ENCODE measurements at regions not wholly inside any gene's neighbourhood (a gene's known extent, or its start where the extent isn't known, plus 50 kb on each side); places are given as distances from the start of the nearest gene placed in this dataset.
"Not testable (repeated sequence)": the region's sequence is repeated elsewhere in the genome, so short reads cannot be mapped to it uniquely, and the experiment has no call there.

DNA sequence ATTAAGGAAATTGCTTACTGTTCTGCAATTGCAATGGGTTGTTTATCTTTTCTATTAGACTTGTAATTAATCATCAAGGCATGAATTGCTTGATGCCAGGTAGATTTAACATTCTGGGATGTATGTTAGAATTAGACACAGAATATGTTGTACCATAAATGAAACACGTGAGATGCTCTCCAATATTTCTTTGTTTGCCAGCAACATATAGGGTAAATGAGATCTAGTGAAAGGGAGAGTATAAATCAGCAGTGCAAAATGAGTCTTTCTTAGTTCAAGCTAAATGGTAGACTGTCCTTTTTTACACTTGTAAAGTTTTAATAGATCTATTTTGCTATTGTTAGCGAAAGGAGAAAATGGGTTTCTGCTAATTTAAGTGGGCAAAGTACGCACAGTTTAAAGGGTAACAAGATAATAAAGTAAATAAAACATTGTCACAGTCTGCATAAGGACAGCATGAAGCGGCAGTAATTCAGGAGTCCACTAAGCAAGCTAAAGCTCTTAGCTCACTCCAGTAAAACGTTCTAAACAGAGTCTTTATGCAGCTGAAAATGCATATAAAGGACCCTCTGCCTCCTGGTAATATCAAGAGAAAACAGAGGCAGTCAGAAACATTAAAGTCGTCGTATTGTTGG, 1137.1 kb downstream of the OLFM4 start:
- no peak for DNase-seq (ENCODE audit: low spot score)

DNA sequence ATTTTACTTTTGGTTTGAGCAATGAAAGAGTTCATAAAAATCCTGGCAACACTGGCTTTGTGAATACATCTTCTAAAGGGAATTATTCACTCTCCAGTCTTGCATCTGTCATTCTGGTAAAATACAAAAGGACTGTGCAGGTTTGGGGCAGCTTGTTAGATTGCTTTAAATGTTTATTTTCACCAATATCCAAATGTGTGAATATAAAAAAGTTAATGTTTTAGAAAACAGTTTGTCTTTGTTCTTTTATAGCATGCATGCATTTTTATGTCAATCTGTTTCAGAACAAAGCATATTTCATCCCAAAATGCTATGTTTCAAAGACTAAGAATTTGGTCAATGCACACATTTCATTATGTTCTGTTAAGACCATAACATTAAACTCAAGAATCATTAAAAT, 1145.4 kb downstream of the OLFM4 start:
- no peak for DNase-seq (ENCODE audit: low spot score)

DNA sequence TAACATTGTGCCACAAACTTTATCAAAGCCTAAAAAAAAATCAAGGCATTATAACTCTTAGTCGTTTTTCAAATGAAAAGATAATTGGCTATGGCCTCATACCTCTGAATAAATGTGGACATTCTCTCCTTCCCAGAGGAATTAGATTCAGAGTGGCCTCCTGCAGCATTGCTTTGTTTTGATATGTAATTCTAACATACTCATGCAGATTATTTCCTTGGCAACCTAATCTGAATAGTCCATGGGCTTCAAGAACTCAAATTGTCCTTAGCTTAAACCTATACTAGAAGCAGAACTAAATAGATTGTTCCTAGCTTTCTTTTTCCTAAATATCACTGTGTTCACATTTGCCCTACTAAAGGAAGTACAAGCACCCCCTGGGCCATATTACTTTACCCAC, 1146.9 kb downstream of the OLFM4 start:
- DNase-seq (ENCODE audit: low spot score) = no peak

DNA sequence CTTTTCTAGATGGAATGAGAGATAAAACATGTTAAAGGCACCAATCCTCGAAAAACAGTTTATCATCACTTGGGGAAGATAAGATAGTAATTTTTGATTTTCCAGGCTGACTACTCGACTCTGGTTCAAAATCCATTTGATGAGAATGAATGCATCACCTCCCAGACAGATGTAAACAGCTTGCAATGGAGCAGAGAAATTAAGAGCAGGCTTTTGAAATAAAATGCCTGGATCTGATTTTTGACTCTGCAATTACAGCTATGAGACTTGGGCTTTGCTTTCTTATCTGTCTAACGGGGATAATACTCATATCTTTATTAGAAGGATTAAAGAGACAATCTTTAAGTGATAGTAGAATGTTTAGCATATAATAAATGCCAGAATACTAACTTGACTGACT, 1148.9 kb downstream of the OLFM4 start:
- DNase-seq (ENCODE audit: low spot score) = no peak

DNA sequence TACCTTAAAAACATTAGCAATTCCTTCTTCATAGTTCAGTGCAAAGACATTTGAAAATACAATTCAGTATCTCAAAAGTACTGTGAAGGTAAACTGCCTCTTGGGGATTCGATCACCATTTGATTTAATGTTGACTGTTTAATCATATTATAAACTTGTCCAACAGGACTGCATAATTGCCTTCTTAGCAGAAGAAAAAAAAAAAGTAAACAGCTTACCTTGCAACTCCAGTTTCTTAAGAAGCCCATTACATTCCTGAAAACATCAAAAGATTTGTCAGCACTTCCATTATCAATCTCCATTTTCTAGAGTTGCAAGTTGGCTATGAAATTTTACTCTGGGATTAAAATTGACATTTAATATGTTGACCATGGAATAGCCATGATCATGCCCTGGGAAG, 1154.6 kb downstream of the OLFM4 start:
- DNase-seq (ENCODE audit: low spot score) = no peak

DNA sequence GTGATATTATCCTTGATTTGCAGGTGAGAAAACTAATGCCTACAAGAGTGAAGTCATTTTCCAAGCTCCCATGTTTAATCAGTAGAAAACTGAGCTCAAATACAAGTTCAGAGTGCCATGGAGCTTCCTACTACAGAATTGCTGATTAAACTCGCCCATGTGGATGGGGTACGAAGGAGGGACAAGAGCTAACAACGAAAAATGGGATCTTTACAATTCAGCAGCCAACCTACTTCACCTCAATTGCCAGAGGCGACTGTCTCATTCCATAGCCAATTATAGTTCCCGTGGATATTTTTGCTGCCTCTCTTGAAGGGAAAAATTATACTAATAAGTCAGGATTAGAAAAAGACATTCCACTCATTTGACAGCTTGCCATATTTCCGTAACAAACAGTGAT, 1155.1 kb downstream of the OLFM4 start:
- DNase-seq (ENCODE audit: low spot score) = no peak

DNA sequence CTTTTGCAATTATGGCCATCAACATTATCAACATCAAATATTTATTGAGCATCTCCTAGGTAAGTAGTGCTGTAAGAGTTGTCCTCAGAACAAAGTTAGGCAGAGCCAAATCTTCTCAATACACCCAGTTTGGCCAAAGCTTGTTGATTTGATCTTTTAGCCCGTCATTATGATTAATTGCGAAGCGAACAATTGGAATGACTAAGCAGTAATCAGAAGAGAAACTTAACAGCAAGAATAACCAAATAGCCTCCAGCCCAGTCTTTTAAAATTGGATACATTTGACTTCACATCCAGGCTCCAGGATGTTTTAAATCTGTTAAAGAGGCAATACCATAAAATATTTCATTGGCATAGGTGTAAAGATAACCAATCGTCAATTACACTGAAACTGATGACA, 1156.0 kb downstream of the OLFM4 start:
- DNase-seq (ENCODE audit: low spot score) = no peak

DNA sequence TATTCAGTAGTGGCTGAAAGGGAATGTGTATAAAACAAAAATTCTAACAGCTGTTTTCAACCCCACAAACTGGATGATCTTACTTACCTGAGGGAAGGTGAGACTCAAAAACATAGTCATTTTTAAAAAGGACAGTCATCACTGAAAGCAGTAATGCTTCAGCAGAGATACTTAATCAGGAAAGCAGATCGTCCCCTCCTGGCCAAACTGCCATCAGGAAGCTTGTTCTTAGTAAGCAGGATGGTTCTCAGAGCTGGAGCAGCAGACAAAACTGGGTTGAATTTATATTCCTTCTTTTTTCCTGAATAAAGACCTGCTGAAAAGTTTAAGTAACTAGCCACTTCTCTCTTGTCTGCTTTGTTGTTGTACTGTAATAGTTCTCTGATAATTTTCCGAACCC, 1156.5 kb downstream of the OLFM4 start:
- DNase-seq (ENCODE audit: low spot score) = no peak

DNA sequence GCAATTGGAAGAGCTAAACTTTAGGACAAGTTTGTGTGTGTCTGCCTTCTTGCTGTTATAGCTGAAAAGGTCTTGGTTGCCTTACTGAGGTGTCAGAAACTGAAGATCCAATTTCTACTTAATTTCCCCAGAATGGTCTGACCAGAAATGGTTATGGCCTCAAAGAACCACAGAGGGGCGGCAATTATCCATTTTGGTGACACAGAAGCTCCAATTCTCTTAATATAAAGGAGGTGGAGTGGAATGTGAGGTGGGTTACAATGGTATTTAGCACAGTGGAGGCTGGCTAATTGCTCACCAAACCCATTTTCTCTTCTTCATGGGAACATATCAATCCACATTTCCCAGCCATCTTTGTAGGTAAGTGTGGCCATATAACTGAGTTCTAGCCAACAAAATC, 1157.2 kb downstream of the OLFM4 start:
- no peak for DNase-seq (ENCODE audit: low spot score)

DNA sequence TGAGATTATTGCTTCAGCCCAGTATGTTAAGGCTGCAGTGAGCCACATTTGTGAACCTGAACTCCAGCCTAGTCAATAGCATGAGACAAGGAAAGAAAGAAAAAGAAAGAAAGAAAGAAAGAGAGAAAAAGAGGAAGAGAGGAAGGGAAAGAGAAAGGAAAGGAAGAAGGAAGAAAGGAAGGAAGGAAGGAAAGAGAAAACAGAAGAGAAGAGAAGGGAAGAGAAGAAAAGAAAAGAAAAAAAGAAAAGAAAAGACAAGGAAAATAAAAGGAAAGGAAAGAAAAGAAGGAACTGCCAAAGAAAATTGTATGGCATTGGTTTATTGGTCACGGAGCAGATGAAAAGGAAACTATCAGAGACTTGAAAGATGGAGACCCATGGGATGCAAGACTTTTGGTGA, 1158.8 kb downstream of the OLFM4 start:
- DNase-seq (ENCODE audit: low spot score) = no peak

DNA sequence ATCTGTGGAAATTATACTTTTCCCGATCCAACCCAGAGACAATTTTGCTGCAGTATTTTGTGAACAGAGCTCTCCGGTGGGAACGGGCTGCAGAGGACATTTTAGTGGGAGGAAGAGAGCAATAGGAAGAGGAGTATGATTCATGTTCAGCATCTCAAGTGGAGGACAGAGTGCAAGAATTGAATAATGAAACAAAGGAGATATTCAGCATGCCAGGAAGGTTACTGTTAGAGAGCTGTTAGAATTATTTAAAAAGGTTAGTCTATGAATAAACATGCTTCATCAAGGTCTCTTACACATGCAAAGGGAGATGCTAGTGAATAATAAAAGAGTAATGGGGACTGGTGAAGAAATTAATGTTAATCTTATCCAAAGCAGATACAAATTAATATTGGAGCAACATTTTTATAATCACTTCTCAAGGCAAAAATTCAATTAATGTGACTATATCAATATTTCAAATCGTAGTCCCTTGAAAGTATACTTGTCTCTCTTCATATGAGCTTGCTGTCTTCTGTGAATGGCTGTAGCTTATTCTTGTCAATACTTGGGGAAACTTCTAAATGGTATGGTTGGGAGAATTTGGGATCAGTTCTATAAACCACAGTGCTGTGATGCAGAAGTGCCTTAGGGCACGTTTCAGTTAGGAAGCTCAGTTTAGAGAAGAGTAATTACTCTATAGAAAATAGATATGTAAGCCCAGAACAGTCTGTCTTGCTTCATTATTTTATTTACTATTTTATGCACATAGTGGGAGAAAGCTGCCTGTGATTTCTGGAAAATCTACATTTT, 1165.8 kb downstream of the OLFM4 start:
- no peak for DNase-seq (ENCODE audit: low spot score)

DNA sequence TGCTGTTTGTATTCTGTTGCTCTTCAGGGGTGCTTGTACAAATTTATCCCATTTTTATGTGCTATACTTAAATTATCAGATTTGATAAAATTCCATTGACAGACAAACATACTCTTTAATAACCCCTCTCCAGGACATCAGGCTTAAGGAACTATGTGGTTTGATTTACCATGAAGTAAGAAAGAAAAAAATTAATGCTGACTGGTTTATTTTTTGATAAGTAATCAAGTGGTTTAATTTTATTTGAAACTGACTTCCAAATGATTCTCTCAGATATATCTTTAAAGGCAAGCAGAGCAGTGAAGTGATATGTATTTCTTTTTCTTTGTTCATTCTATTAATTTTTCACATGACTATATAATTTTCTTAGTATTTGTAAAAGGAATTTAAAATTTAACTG, 1168.1 kb downstream of the OLFM4 start:
- DNase-seq (ENCODE audit: low spot score) = no peak

DNA sequence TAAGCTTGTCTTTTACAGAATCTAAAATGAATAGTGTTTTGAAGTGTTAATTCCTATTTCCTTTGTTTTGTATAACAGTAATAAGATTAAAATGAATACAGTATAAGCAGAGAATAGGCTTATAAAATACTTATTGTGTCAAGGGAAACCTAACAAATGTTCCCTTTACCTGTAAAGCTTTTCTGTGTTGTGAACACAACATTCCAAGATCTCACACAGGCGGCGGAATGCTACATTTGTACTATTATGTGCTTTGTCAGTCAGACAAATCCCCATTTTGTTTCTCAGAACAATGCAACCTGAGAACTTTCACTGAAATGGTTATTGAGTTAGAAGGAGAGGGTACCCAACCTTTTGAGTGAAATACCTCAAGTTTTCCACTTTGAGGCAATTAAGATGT, 1170.3 kb downstream of the OLFM4 start:
- DNase-seq (ENCODE audit: low spot score) = no peak

DNA sequence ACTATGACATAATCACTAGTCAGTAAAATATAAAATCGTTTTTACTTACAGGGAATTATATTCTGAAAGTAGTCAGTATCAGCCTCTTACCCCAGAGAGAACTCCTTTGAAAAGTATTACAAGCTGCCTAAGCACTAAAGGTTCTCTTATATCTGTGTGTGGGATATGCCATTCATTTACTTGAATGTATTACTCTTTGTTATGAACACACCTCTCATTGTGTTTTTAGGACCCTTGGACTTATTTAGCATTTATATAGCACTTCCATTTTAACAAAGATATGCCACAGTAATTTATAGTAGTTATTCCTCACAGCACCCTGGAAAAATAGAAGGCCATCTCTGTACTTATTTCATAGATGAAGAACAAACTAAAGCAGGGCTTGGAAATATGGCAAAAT, 1178.0 kb downstream of the OLFM4 start:
- DNase-seq (ENCODE audit: low spot score) = no peak

DNA sequence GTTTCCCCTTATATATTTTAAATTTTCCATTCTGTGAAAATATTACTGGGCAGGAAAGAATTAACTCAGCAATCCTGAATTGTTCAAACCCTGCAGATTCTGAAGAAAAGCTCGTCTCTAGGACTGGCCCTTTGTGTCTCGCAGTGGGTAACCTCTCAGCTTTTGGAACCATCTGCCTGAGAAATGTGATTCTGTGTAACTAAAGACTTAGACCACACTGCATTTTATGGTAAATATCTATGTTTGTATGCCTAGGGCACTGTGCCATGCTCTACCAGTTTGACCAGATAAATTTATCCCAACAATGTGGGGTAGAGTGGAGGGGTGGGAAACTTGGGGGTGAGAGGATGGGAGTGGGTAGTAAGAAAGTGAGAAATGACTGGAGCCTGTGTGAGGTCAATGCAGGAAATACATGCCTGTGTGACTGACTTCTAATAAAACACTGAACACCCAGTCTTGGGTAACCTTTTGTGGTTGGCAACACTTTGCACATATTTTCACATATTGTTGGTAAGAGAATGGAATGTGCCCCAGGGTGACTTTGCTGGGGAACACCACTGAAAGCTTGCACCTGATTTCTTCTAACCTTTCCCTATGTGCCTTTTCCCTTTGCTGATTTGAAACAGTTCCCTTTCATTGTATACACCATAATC, 1181.9 kb downstream of the OLFM4 start:
- no peak for DNase-seq (ENCODE audit: low spot score)

DNA sequence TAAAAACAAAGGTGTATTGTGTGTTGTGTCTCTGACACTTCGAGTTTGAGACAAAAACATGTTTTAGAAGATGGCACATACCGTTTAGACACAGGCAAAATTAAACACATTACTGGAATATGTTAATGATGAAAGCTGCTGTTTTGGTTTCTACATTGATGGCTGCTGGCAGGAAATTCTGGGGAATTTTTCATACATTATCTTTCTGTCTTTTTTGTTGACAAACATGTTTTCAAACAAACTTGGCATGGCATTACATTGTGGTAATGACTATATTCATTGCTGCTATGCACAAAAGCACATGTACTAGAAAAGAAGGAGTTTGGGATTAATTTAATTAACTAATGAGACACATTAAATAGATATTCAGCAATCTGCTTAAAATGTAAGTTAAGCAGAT, 1187.6 kb downstream of the OLFM4 start:
- DNase-seq (ENCODE audit: low spot score) = no peak

DNA sequence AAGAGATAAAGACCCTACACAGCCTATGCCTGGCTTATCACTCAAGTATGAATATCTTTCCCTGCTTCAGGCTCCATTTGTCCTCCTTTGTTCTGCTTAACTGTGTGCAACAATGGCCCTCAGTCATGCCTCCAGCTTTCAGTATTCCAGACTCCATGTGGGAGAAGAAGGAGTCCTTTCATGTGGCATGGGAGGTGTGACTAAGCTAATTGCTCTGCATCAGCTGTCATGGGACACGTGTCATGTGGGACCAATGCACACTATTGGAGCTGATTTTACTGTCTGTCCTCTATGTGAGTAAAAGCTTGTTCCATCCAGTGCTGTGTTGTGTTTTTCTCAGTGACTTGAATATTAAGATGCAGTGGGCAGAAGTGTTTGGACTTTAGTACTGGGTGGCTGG, 1198.3 kb downstream of the OLFM4 start:
- DNase-seq (ENCODE audit: low spot score) = peak; percentile 59

DNA sequence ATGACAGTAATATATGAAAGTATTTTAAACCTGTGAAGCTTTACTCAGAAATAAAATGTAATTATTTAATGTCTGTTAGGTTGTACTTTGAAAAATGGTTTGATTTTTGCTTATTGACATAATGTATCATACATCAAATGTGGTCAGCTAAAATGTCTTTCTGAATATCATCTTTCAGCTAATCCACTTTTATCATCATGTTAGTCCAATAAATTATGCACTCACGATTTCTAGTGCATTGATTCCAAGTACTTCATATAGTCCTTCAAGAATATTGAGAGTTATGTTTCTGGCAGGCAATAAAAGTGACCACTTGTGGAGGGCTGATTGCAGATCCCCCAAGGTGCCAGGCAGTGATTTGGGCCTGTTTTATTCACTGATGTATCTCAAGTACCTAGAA, 1204.1 kb downstream of the OLFM4 start:
- DNase-seq (ENCODE audit: low spot score) = no peak

DNA sequence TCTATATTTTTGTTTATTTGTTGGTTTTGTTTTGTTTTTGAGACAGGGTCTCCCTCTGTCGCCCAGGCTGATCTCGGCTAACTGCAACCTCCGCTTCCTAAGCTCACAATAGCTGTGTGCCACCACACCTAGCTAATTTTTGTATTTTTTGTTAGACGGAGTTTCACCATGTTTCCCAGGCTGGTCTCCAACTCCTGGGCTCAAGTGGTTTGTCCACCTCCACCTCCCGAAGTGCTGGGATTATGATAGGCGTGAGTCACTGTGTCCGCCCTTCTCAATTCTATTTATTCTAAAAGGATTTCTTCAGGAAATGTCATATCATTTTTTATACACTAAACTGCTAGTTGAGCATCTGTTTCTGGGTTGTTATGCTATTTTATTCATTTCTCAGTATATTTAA, 1206.0 kb downstream of the OLFM4 start:
- DNase-seq (ENCODE audit: low spot score) = no peak

DNA sequence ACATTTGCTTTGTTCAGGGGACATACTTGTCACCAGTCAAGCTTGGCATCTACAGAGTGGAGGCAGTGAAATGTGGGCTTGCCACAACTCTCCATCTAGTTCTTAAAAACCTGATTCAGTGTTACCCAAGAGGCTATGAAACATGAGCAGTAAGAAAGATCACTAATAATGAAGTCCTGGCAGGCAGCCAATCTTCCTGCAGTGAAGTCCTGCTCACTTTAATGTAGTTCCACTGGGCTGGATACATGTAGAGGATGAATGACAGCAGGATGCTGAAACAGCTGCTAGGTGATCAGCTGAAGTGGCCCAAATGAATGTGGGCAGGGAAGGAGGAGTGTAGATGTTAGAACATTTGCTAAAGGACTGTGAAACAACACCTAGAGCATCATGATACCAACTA, 1213.1 kb downstream of the OLFM4 start:
- DNase-seq (ENCODE audit: low spot score) = no peak

DNA sequence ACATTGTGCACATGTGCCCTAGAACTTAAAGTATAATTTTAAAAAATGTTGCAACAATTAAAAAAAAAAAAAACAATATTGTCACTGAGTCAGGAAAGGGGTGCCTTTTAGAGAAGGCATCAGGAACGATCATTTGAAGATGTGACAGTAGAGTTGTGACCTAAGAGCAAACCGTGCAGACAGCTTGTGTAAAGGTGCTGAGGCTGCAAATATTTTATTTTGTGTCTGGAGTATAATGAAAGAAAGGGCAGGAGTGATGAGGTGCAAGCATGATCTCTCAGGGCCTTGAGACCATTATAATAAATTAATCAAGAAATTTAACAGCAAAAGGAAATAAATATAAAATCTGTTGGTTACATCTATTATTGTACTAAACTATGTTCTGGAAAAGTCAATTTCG, 1219.7 kb downstream of the OLFM4 start:
- DNase-seq (ENCODE audit: low spot score) = no peak

DNA sequence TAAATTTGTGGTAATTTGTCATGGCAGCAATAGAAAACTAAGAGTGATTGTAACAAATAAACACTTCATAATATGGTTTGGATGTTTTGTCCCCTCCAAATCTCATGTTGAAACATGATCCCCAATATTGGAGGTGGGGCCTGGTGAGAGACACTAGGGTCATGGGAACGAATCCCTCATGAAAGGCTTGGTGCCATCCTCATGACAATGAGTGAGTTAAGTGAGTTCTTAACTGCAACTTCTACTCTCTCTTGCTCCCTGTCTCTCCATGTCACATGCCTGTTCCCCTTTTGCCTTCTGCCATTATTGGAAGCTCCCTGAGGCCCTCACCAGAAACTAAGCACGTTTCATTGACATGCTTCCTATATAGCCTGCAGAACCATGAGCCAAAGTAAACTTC, 1233.2 kb downstream of the OLFM4 start:
- no peak for DNase-seq (ENCODE audit: low spot score)

DNA sequence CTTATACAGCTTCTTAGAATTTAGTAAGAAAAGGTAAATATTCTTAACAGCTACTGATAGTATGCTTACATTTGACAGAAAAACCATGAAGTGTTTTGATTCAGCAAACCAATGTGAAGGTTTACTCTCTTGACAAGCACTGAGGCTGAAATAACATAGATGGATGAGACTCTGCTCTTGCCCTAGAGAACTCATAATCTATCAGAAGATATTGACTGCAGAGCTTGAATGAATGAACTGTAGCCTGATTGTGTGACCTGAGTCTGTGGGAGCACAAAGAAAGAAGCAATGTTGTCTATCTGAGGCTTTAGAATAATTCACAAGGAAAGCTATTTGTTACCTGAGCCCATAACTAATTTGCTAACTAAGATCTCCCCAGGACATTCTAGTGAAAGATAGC, 1235.3 kb downstream of the OLFM4 start:
- no peak for DNase-seq (ENCODE audit: low spot score)

DNA sequence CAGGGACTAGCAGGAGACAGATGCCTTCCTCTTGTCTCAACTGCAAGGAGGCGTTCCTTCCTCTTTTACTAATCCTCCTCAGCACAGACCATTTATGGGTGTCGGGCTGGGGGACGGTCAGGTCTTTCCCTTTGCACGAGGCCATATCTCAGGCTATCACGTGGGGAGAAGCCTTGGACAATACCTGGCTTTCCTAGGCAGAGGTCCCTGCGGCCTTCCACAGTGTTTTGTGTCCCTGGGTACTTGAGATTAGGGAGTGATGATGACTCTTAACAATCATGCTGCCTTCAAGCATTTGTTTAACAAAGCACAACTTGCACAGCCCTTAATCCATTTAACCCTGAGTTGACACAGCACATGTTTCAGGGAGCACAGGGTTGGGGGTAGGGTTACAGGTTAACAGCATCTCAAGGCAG, 1238.6 kb downstream of the OLFM4 start:
- not testable (repeated sequence) for DNase-seq (ENCODE audit: low spot score)

Measured in globus pallidus (tissue), 1 donor.